Activated CD4-positive, alpha-beta T cell treated with anti-CD3 and anti-CD28 coated beads for 36 hours (primary cell): ENCODE measurements at regions not wholly inside any gene's neighbourhood (a gene's known extent, or its start where the extent isn't known, plus 50 kb on each side); places are given as distances from the start of the nearest gene placed in this dataset.
"Not testable (repeated sequence)": the region's sequence is repeated elsewhere in the genome, so short reads cannot be mapped to it uniquely, and the experiment has no call there.

ENCODE experiments used
- ATAC-seq: fragments of 200-7000 bp; cut with Tn5 transposase; one replicate; pipeline ENCODE4 v1.10.0; 2021; ENCODE audit warnings: mild to moderate bottlenecking, moderate library complexity
- CTCF ChIA-PET: fragments of 350-600 bp; sonication (Branson Sonifier 250); formaldehyde crosslinking; loops from one replicate; lab custom pipeline; 2021; ENCODE audit warnings: antibody characterized with exemption; lab: Charles Lee
- POLR2A ChIA-PET: fragments of 350-600 bp; sonication (Branson Sonifier 250); formaldehyde crosslinking; loops from one replicate; lab custom pipeline; 2021; ENCODE audit warnings: antibody characterized with exemption, inconsistent platforms; lab: Charles Lee
- DNase-seq: peaks from one replicate; pipeline ENCODE4 v3.0.0-alpha.2; 2020
- H3K27ac Mint-ChIP-seq: one replicate; pipeline ENCODE4 v1.8.0; 2021; ENCODE audit warnings: mixed read lengths
- H3K27me3 Mint-ChIP-seq: one replicate; pipeline ENCODE4 v1.8.0; 2021; ENCODE audit warnings: mixed read lengths
- H3K36me3 Mint-ChIP-seq: one replicate; pipeline ENCODE4 v1.8.0; 2021; ENCODE audit warnings: low read depth, mixed read lengths
- H3K4me1 Mint-ChIP-seq: one replicate; pipeline ENCODE4 v1.8.0; 2021; ENCODE audit warnings: mixed read lengths
- H3K4me3 Mint-ChIP-seq: one replicate; pipeline ENCODE4 v1.8.0; 2021; ENCODE audit warnings: mild to moderate bottlenecking, moderate library complexity, mixed read lengths
- H3K9me3 Mint-ChIP-seq: one replicate; pipeline ENCODE4 v1.8.0; 2021; ENCODE audit warnings: low read depth, mixed read lengths
- intact Hi-C, 2 experiments: fragments of 100-400 bp; cut with DNase I in 1 of 2; cut with micrococcal nuclease in 1 of 2; formaldehyde crosslinking; loops; one replicate each; pipeline versions ENCODE4 v1.14.2 to v1.15.1; 2022 to 2024; cut with DNase I, micrococcal nuclease

DNA sequence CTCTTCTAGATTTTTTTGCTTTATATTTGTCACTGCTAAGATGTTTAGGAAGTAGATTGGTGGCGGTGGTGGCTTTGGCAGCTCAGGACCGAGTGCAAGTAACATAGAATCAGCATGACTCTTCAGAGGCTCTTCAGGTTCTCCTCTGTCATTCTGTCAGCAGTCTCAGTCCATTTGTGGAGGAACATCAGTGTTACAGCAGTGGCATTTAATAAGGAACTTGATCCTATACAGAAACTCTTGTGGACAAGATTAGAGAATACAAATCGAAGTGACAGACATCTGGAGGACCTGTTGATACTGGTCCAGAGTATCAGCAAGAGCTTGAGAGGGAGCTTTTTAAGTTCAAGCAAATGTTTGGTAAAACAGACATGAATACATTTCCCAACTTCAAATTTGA lies 82.2 kb upstream of the GNAZ start:
- peaks cover 14% of the 10 kb centered on the region for H3K27me3 Mint-ChIP-seq
- H3K36me3 Mint-ChIP-seq, result no peaks in the 10 kb centered on the region
- no peaks in the 10 kb centered on the region for H3K9me3 Mint-ChIP-seq
- intact Hi-C loops, result no loop called here
- ATAC-seq (no peak), DNase-seq (no peak)
- ChIA-PET CTCF (no interaction called here), POLR2A (no interaction called here)
- H3K4me1 Mint-ChIP-seq, result peaks cover 4% of the 10 kb centered on the region
- no peak overlapping the region for H3K4me3 Mint-ChIP-seq
- no peak overlapping the region for H3K27ac Mint-ChIP-seq

DNA sequence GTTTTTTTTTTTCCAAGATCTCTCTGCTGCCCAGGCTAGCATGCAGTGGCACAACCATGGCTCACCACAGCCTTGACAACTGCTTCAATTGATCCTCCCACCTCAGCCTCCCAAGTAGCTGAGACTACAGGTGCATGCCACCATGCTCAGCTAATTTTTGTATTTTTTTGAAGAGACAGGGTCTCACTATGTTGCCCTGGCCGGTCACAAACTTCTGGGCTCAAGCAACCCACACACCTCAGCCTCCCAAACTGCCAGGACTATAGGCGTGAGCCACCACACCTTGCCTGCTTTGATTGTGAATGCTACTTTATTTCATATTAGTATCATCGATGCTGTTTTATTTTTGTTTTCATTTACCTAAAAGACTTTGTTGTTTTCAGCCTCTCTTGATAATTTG lies 81.5 kb upstream of the GNAZ start:
- Mint-ChIP-seq H3K36me3 (no peaks in the 10 kb centered on the region), H3K4me3 (no peak overlapping the region), H3K9me3 (no peaks in the 10 kb centered on the region), H3K27me3 (peaks cover 16% of the 10 kb centered on the region), H3K4me1 (no peaks in the 10 kb centered on the region), H3K27ac (no peak overlapping the region)
- ATAC-seq (no peak), DNase-seq (no peak)
- POLR2A ChIA-PET, result no interaction called here
- intact Hi-C loops, result no loop called here
- CTCF ChIA-PET, result no interaction called here

DNA sequence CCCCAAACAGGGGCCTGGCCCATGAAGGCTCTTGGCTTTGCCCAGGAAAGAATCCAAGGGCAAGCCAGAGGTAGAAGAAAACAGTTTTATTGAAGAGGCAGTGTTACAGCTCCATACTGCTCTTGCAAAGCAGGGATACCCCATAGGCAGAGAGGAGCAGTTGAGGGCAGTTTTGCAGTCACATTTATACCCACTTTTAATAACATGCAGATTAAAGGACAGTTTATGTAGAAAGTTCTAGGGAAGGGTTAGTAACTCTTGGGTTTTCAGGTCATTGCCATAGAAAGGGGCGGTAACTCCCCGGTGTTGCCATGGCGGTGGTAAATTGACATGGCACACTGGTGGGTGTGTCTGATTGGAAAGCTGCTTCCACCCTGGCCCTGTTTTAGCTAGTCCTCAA lies 80.5 kb upstream of the GNAZ start:
- intact Hi-C loops, result no loop called here
- ATAC-seq (no peak), DNase-seq (no peak)
- Mint-ChIP-seq H3K27me3 (peaks cover 18% of the 10 kb centered on the region), H3K4me1 (no peaks in the 10 kb centered on the region), H3K9me3 (no peaks in the 10 kb centered on the region), H3K36me3 (no peaks in the 10 kb centered on the region), H3K27ac (no peak overlapping the region), H3K4me3 (no peak overlapping the region)
- ChIA-PET CTCF (no interaction called here), POLR2A (no interaction called here)

DNA sequence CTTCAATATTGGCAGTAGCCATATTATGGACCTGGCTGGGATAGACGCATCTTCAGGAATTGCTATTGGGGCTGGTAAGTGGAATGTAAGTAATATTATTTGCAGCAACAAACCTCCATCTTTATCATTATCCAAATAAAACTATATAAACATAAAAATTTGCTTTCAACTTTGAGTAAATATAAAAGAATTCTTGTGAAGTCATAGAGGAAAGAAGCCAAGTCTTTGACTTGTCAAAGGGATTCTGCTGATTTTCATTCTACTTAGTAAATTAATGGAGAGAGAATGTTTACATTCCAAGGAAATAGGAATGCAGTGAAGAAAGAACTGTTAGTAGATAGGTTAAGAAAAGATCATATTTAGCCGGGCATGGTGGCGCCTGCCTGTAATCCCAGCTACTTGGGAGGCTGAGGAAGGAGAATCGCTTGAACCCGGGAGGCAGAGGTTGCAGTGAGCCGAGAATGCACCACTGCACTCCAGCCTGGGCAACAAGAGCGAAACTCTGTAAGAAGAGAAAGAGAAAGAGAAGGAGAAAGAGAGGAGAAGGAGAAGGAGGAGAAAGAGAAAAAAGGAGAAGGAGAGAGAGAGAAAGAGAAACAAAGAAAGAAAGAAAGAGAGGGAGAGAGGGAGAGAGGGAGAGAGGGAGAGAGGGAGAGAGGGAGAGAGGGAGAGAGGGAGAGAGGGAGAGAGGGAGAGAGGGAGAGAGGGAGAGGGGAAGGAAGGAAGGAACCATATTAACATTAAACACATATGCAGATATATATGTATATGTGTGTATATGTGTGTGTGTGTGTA lies 79.4 kb upstream of the GNAZ start:
- DNase-seq, H3K4me1 Mint-ChIP-seq, H3K36me3 Mint-ChIP-seq, POLR2A ChIA-PET, H3K4me3 Mint-ChIP-seq, H3K9me3 Mint-ChIP-seq, H3K27ac Mint-ChIP-seq, intact Hi-C loops, ATAC-seq, CTCF ChIA-PET: not testable (repeated sequence)
- peaks cover 22% of the 10 kb centered on the region for H3K27me3 Mint-ChIP-seq

DNA sequence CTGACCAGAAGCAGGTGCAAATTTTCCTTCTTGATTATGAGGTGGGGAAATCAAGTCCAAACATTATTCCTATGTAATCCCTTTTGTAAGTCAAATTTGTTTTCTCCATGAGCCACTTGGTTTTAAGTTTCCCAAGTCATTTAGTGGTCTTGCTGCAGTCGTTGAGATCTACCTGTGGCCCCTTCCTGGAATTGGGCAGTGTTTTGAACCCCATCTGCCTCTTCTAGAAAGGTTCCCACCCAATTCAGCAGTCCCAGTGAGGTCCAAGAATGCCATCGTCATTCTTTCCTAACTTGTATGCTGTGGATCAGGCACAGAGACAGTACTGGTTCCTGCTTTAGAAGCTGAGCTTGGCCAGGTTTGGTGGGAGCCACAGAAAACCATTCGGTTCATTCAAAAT lies 77.8 kb upstream of the GNAZ start:
- ChIA-PET POLR2A (no interaction called here), CTCF (interaction anchor here (1.6 kb wide), 1 partner anchor 77 kb away, joined by 4 read pairs; the partner anchor contains the start of gene GNAZ)
- Mint-ChIP-seq H3K27ac (no peak overlapping the region), H3K4me3 (no peak overlapping the region), H3K27me3 (peaks cover 28% of the 10 kb centered on the region), H3K36me3 (peaks cover 7% of the 10 kb centered on the region), H3K9me3 (peaks cover 11% of the 10 kb centered on the region), H3K4me1 (no peaks in the 10 kb centered on the region)
- intact Hi-C loops, result no loop called here
- DNase-seq (no peak), ATAC-seq (no peak)

DNA sequence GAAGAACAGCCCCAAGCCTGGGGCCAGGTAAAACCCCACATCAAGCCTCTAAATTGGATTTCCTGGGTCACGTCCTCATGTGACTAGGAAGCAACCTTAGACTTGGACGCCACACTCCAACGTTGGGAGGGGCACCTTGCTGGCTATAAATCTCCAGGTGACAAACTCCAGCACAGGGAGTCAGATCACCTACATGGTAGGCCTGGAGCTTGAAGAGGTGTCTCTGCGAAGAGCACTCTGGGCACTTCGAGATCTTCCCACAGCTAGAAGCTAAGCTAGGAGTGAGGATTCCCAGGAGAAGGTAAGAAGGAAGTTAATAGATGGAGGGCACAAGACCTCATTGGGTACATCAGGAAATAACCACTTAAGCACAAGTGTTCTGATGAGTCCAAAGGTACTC lies 77.1 kb upstream of the GNAZ start:
- ATAC-seq, result no peak
- intact Hi-C loops, result no loop called here
- H3K9me3 Mint-ChIP-seq, result peaks cover 17% of the 10 kb centered on the region
- CTCF ChIA-PET, result interaction anchor here (0.6 to 1.6 kb wide), 2 partner anchors 77 to 203 kb away, joined by 3 to 4 read pairs; partner anchors contain the start of gene GNAZ
- H3K27ac Mint-ChIP-seq, result no peak overlapping the region
- peaks cover 33% of the 10 kb centered on the region for H3K27me3 Mint-ChIP-seq
- H3K36me3 Mint-ChIP-seq, result peaks cover 7% of the 10 kb centered on the region
- no peak overlapping the region for H3K4me3 Mint-ChIP-seq
- H3K4me1 Mint-ChIP-seq, result no peaks in the 10 kb centered on the region
- no peak for DNase-seq
- POLR2A ChIA-PET, result no interaction called here

DNA sequence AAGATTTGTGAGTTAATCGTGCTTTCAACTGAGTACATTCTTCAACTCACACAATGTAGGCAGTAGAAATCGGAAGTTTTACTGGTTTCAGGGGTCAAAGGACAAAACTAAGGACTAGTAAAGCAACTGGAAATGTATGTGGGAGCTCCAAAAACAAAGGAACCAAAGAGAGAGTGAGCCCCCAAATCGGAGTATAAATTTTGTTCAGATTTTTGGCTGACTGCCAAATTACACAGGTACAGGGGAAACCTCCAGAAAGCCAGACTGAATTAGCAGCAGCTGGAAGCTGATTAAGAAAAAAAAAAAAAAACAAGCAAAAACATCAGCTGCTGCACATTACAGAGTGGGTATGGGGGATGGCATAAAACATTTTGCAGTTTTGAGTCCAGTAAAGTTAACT lies 75.2 kb upstream of the GNAZ start:
- peaks cover 7% of the 10 kb centered on the region for H3K36me3 Mint-ChIP-seq
- peaks cover 39% of the 10 kb centered on the region for H3K27me3 Mint-ChIP-seq
- intact Hi-C loops, result no loop called here
- no peak overlapping the region for H3K4me3 Mint-ChIP-seq
- DNase-seq (no peak), ATAC-seq (no peak)
- no peak overlapping the region for H3K27ac Mint-ChIP-seq
- no peaks in the 10 kb centered on the region for H3K4me1 Mint-ChIP-seq
- ChIA-PET POLR2A (no interaction called here), CTCF (no interaction called here)
- H3K9me3 Mint-ChIP-seq, result peaks cover 22% of the 10 kb centered on the region

DNA sequence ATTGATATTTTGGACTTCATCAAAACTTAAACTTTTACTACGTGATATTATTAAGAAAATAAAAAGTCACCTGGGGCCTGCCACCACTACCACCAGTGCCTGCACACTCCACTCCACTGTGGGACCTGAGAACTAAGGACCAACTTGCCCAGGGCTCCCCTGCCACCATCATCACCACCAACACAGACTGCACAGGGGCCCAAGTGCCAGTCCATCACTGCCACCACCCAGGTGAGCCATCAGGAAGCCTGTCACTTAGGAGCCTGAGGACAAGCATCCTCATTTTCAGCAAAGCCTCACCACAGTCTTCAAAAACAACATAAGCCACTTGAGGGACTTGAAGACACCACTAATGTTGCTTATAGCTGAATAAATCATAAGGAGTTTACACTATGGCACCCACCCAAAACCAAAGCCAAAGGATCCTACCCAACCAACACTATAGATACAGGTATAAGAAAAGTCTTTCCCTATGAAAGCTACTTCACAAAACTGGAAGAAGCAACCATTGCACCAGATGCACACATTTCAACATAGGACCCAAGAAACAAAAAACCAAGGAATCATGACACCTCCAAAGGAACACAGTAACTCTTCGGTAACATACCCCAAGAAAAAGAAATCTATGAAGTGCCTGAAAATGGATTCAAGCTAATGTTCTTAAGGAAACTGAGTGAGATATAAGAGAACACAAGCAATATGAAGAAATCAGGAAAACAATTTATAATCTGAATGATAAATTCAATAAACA lies 73.6 kb upstream of the GNAZ start:
- intact Hi-C loops, result no loop called here
- H3K9me3 Mint-ChIP-seq, result peaks cover 22% of the 10 kb centered on the region

DNA sequence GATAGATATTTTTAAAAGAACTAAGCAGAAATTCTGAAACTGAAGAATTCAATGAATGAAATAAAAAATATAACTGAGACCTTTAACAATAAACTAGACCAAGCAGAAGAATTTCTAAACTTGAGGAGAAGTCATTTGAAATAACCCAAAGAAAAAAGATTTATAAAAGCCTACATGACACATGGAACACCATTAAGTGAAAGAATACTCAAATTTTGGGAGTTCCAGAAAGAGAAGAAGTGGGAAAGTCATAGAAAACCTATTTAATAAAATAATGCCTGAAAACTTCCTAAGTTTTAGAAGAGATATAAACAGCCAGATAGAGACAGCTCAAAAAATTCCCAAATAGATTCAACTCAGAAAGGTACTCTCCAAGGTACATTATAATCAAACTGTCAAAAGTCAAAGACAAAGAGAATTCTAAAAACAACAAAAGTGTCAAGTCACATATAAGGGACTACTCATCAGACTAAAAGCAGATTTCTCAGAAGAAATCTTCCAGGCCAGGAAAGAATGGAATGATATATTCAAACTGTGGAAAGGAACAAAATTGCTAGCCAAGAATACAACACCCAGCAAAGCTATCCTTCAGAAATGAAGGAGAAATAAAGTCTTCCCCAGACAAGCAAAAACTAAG lies 72.9 kb upstream of the GNAZ start:
- CTCF ChIA-PET, result interaction anchor here (0.6 to 1.0 kb wide), 2 partner anchors 111 to 120 kb away, joined by 3 read pairs; no protein-coding TSS in a partner anchor
- POLR2A ChIA-PET, result no interaction called here
- Mint-ChIP-seq H3K27ac (no peak overlapping the region), H3K4me3 (no peak overlapping the region), H3K36me3 (peaks cover 7% of the 10 kb centered on the region), H3K9me3 (peaks cover 22% of the 10 kb centered on the region), H3K4me1 (no peaks in the 10 kb centered on the region), H3K27me3 (peaks cover 47% of the 10 kb centered on the region)
- ATAC-seq (no peak), DNase-seq (no peak)
- intact Hi-C loops, result no loop called here

More for the DNA sequence above, 73.6 kb upstream of the GNAZ start:
- CTCF ChIA-PET, result interaction anchor here (0.6 kb wide), 1 partner anchor 120 kb away, joined by 3 read pairs; no protein-coding TSS in a partner anchor
- no peak overlapping the region for H3K27ac Mint-ChIP-seq
- peaks cover 7% of the 10 kb centered on the region for H3K36me3 Mint-ChIP-seq
- POLR2A ChIA-PET, result no interaction called here
- H3K4me1 Mint-ChIP-seq, result no peaks in the 10 kb centered on the region
- H3K27me3 Mint-ChIP-seq, result peaks cover 45% of the 10 kb centered on the region
- H3K4me3 Mint-ChIP-seq, result no peak overlapping the region
- no peak for DNase-seq
- ATAC-seq, result no peak

DNA sequence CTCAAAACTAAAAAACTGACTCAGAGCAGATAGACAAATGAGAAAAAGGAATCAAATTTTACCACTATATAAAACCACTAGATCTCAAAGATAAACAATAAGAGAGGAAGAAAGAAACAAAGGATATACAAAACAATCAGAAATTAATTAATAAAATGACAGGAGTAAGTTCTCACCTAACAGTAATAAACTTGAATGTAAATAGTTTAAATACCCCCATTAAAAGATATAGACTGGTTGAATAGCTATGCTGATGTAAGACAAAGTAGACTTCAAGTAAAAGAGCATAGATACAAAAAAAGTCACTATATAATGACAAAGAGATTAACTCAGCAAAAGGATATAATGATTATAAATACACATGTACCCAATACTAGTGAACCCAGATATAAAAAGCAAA lies 72.3 kb upstream of the GNAZ start:
- intact Hi-C loops, result no loop called here

DNA sequence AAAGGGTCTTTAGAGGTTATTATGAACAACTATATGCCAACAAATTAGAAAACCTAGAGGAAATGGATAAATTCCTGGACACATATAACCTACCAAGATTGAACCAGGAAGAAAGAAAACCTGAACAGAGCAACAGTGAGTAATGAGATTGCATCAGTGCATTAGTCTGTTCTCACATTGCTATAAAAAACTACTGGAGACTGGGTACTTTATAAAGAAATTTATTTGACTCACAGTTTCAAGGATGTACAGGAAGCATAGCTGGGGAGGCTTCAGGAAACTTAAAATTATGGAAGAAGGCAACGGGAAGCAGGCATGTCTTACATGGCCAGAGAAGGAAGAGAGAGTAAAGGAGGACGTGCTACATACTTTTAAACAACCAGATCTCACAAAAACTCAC lies 70.8 kb upstream of the GNAZ start:
- intact Hi-C loops, result no loop called here
- no peak overlapping the region for H3K27ac Mint-ChIP-seq
- ChIA-PET CTCF (interaction anchor here (1.5 kb wide), 1 partner anchor 42 kb away, joined by 5 read pairs; no protein-coding TSS in a partner anchor), POLR2A (interaction anchor here (0.7 kb wide), 1 partner anchor 24 kb away, joined by 3 read pairs; no protein-coding TSS in a partner anchor)
- H3K4me3 Mint-ChIP-seq, result no peak overlapping the region
- H3K36me3 Mint-ChIP-seq, result peaks cover 7% of the 10 kb centered on the region
- no peaks in the 10 kb centered on the region for H3K4me1 Mint-ChIP-seq
- H3K27me3 Mint-ChIP-seq, result peaks cover 58% of the 10 kb centered on the region
- H3K9me3 Mint-ChIP-seq, result peaks cover 22% of the 10 kb centered on the region
- ATAC-seq, result no peak
- no peak for DNase-seq

More for the DNA sequence above, 72.3 kb upstream of the GNAZ start:
- Mint-ChIP-seq H3K9me3 (peaks cover 22% of the 10 kb centered on the region), H3K36me3 (peaks cover 7% of the 10 kb centered on the region), H3K4me1 (no peaks in the 10 kb centered on the region), H3K4me3 (no peak overlapping the region), H3K27me3 (peaks cover 48% of the 10 kb centered on the region), H3K27ac (no peak overlapping the region)
- ATAC-seq (no peak), DNase-seq (no peak)
- CTCF ChIA-PET, result interaction anchor here (1.0 kb wide), 1 partner anchor 110 kb away, joined by 3 read pairs; no protein-coding TSS in a partner anchor
- POLR2A ChIA-PET, result no interaction called here
